Bronchial epithelial cell (primary cell): ENCODE measurements at regions not wholly inside any gene's neighbourhood (a gene's known extent, or its start where the extent isn't known, plus 50 kb on each side); places are given as distances from the start of the nearest gene placed in this dataset.

ENCODE experiments used
- DNase-seq: peaks from one replicate; pipeline ENCODE4 v3.0.0-alpha.2; 2010; ENCODE audit warnings: low read depth
- FAIRE-seq: peaks from 2 replicates; lab custom pipeline; 2011; peaks lifted over from hg19 to GRCh38; lab: Jason Lieb, UNC
- H3K27me3 ChIP-seq: 2 replicates; pipeline ENCODE4 v1.5.1; 2011; ENCODE audit warnings: low read length; ENCODE audit not compliant: control insufficient read depth, insufficient read depth
- H3K36me3 ChIP-seq: 2 replicates; pipeline ENCODE4 v1.5.1; 2011; ENCODE audit warnings: low read length; ENCODE audit not compliant: control insufficient read depth, insufficient read depth
- H3K4me3 ChIP-seq: 2 replicates; pipeline ENCODE4 v1.5.1; 2011; ENCODE audit warnings: mild to moderate bottlenecking, low read depth, low read length, control low read depth
- CTCF ChIP-seq: IDR thresholded peaks from 2 replicates; pipeline ENCODE4 v1.5.1; 2011; ENCODE audit warnings: mild to moderate bottlenecking, moderate library complexity, low read length, control low read depth, inconsistent platforms; ENCODE audit not compliant: insufficient read depth, severe bottlenecking

- no peaks in the 10 kb centered on the region for H3K36me3 ChIP-seq
- DNase-seq: peak; percentile 81
- H3K4me3 ChIP-seq: no peak overlapping the region
- TF ChIP-seq CTCF: no peak
- FAIRE-seq: no peak
- H3K27me3 ChIP-seq: no peaks in the 10 kb centered on the region
Observed at GRCh38 chr1:79198832-79199231, 192.3 kb upstream of the ADGRL4 start.

GRCh38 chr1:79197421-79197820, 190.9 kb upstream of the ADGRL4 start:
- FAIRE-seq: no peak

GRCh38 chr1:79196211-79196610, 189.7 kb upstream of the ADGRL4 start:
- no peak for TF ChIP-seq CTCF
- H3K27me3 ChIP-seq: no peaks in the 10 kb centered on the region
- H3K36me3 ChIP-seq: no peaks in the 10 kb centered on the region
- H3K4me3 ChIP-seq: no peak overlapping the region
- DNase-seq: no peak
- FAIRE-seq: no peak

More at GRCh38 chr1:79197421-79197820, 190.9 kb upstream of the ADGRL4 start:
- no peaks in the 10 kb centered on the region for H3K27me3 ChIP-seq
- TF ChIP-seq CTCF: peak; percentile 12
- H3K4me3 ChIP-seq: no peak overlapping the region
- peak; percentile 39 for DNase-seq
- H3K36me3 ChIP-seq: no peaks in the 10 kb centered on the region

GRCh38 chr1:79193211-79194079, 186.9 kb upstream of the ADGRL4 start:
- DNase-seq: peak; percentile 86
- TF ChIP-seq CTCF: no peak
- Histone ChIP-seq H3K27me3 (no peaks in the 10 kb centered on the region), H3K4me3 (no peak overlapping the region), H3K36me3 (no peaks in the 10 kb centered on the region)
- peak; percentile 91 for FAIRE-seq

GRCh38 chr1:79190074-79190473, 183.5 kb upstream of the ADGRL4 start:
- Histone ChIP-seq H3K27me3 (no peaks in the 10 kb centered on the region), H3K4me3 (no peak overlapping the region), H3K36me3 (no peaks in the 10 kb centered on the region)
- peak; percentile 40 for DNase-seq
- FAIRE-seq: no peak
- TF ChIP-seq CTCF: no peak

GRCh38 chr1:79188337-79188736, 181.8 kb upstream of the ADGRL4 start:
- peak; percentile 74 for DNase-seq
- Histone ChIP-seq H3K4me3 (no peak overlapping the region), H3K36me3 (no peaks in the 10 kb centered on the region), H3K27me3 (no peaks in the 10 kb centered on the region)
- TF ChIP-seq CTCF: no peak
- no peak for FAIRE-seq
